Urinary bladder (tissue), 3 donors: ENCODE measurements at regions not wholly inside any gene's neighbourhood (a gene's known extent, or its start where the extent isn't known, plus 50 kb on each side); places are given as distances from the start of the nearest gene placed in this dataset.

Experiments
- DNase-seq: peaks from one replicate; pipeline ENCODE4 v3.0.0-alpha.2; 2015; ENCODE audit errors: extremely low spot score
- H3K27ac ChIP-seq: one replicate; pipeline ENCODE4 v1.5.1; 2013; ENCODE audit warnings: low read depth, mild to moderate bottlenecking, moderate library complexity
- H3K36me3 ChIP-seq: one replicate; pipeline ENCODE4 v1.6.1; 2013; ENCODE audit warnings: mild to moderate bottlenecking, moderate library complexity; ENCODE audit not compliant: insufficient read depth
- H3K4me1 ChIP-seq: one replicate; pipeline ENCODE4 v1.6.1; 2013; ENCODE audit warnings: mild to moderate bottlenecking, moderate library complexity; ENCODE audit not compliant: insufficient read depth
- H3K4me3 ChIP-seq: one replicate; pipeline ENCODE4 v1.5.1; 2013; ENCODE audit warnings: low read depth, low read length
- WGBS: extraction: QIAGEN DNeasy Blood & Tissue Kit; methylation state at CpG from one replicate; pipeline ENCODE4 v1.1.7; 2013; 5-methylcytosine and 5-hydroxymethylcytosine counted together
- donor health status: healthy with polysubstance abuse.
- donor health status: healthy.

DNA sequence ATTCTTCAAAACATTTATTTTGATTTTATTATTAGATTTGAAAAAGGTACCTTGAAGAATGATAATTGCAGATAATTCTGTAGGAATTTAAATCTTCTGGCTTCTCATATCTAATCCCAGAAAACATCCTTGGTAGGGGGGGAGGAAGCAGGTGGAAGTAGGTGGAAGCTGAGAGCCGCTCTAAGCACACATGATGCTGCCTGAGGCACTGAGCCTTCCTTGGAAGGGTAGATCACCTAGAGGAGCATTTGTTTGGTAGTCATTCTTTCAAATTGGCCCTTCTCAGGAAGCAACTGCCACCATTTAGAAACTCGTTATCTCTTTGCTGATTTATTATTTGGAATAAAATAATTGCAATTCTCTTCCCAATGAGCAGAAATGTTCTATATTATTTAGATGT, 623.3 kb downstream of the CD109 start:
- 72% methylated on average over 2 of the region's 2 CpGs for WGBS
- Histone ChIP-seq H3K27ac (no peak overlapping the region), H3K36me3 (no peaks in the 10 kb centered on the region), H3K4me3 (no peak overlapping the region), H3K4me1 (no peaks in the 10 kb centered on the region)
- no peak for DNase-seq

DNA sequence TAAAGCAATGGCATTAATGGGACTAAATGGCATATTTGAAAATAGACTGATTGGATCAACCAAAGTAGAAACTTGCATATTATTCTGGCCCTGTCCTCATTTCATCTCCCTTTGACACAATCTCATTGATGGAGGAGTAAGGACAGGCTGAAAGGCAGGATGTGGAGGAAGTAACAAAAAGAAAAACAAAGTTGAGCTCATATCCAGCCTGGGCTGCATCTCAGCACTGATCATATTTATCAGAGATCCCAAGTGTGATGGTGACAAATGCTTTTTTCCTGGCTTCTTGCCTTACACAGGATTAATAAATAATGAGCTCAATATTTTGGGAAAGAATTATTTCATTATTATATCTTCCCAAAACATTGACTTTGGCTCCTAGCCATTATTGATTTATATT, 622.7 kb downstream of the CD109 start:
- no peak for DNase-seq
- no peaks in the 10 kb centered on the region for H3K4me1 ChIP-seq
- H3K4me3 ChIP-seq = no peak overlapping the region
- no peak overlapping the region for H3K27ac ChIP-seq
- H3K36me3 ChIP-seq = no peaks in the 10 kb centered on the region

DNA sequence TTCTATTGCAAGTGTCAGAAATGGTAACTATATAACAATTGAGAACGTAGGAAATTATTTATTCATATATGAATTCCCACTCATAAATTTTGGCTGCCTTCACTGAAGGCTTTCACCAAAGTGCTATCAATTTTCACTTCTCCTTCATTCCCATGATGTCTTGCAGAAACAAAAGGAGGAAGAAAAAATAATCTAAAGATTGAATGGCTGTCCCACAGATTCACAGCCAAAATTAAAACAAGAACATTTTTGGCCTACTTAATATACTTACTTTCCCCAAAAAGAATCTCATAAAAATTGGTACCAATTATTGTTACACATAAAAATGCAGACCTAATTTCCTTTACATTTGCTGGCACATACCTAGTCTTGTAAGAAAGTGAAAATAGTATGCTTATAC, 616.1 kb downstream of the CD109 start:
- Histone ChIP-seq H3K4me1 (no peaks in the 10 kb centered on the region), H3K27ac (no peak overlapping the region), H3K36me3 (no peaks in the 10 kb centered on the region), H3K4me3 (no peak overlapping the region)
- DNase-seq = no peak
- WGBS = 69% methylated on average over 1 of the region's 1 CpG

DNA sequence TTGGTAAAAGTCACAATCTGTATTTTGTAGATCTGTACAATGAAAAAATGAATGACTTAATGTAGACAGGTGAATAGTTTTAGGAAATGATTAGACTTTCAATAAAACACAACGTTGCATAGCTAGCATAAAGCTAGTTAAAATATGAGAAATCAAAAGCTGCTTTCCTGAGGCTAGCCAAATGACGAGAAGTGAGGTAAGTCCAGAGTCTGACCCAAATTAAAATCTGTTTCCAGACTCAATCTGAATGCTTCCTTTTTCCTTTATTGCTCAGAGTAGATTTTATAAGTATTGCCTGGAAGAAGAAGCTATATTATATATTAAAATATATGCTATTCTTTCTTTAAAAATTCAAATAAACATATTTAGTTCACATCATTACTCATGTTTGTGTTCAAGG, 615.4 kb downstream of the CD109 start:
- 59% methylated on average over 2 of the region's 2 CpGs for WGBS
- no peaks in the 10 kb centered on the region for H3K36me3 ChIP-seq
- H3K4me3 ChIP-seq = no peak overlapping the region
- DNase-seq = no peak
- H3K27ac ChIP-seq = no peak overlapping the region
- no peaks in the 10 kb centered on the region for H3K4me1 ChIP-seq

DNA sequence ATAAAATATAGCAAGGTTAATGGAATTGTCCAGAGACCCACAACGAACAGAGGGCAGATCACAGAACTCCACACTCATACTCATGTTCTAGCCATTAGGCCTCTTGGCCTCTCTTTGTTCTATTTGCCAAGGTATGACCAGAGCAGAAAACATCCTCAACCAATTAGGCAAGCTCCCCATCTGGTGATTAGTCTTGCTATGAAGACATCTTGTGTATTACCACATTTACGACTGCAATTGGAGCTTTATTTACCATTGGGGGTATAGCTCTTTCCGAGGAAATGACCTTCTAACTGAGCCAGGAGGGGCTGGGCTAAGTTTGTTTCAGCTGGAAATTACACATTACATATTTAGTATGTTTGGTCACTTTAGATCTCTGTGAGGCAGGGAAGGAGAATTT, 593.9 kb downstream of the CD109 start:
- 45% methylated on average over 3 of the region's 3 CpGs for WGBS
- H3K36me3 ChIP-seq = no peaks in the 10 kb centered on the region
- no peak overlapping the region for H3K4me3 ChIP-seq
- no peaks in the 10 kb centered on the region for H3K4me1 ChIP-seq
- DNase-seq = no peak
- H3K27ac ChIP-seq = no peak overlapping the region

DNA sequence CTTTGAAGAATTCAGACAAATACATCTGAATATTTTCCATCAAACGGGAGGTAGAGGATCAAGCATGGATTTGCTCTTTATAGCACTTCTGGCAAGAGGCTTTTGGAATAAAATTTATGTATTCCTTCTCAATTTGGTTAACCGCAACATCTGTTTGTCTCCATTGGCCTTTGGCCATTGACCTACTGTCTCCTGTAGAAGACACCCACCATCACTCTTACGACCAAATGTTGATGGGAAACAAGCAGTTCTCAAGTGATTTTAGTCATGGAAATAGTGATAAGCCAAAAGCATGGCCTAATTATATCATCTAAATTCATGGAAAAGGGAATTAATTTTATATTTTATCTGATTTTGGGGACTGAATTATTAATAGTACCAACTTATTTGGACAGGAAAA, 591.9 kb downstream of the CD109 start:
- 55% methylated on average over 3 of the region's 3 CpGs for WGBS
- Histone ChIP-seq H3K4me1 (no peaks in the 10 kb centered on the region), H3K27ac (no peak overlapping the region), H3K4me3 (no peak overlapping the region), H3K36me3 (no peaks in the 10 kb centered on the region)
- DNase-seq = no peak

DNA sequence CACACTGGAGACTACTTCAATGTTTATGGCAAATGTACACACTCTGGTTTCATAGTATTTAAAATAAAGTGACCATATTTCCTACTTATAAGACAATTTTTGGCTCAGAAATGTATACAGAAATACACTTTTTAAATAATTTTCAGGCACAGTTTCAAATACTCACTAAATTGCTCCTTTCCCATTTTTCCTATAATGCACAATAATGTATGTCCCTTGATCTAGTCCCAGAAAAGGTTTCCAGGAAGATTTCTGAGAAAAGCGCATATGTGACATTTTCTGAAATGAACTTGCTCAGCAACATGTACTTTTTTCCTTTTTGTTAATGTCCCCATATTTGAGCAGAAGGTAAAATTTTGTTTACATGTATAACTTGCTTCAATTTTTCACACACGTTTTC, 591.4 kb downstream of the CD109 start:
- Histone ChIP-seq H3K36me3 (no peaks in the 10 kb centered on the region), H3K27ac (no peak overlapping the region), H3K4me1 (no peaks in the 10 kb centered on the region), H3K4me3 (no peak overlapping the region)
- WGBS = 73% methylated on average over 2 of the region's 2 CpGs
- DNase-seq = no peak

DNA sequence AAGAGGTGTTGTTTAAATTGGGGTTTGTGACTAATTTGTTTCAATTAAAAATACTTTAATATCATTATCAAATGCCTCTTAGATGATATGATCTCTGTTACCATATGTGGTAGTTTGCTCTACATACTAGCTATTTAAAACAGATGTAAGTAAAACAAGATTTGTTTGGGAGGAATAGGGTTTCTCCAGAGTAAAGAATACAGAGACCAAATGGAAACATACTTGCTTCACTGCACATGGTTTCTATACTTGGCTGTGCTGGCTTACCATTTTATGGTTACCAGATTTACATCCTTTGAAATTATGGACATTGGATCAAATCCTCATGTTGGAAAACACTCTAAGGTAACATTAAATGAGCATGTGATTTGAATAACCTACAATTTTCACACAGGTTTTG, 588.3 kb downstream of the CD109 start:
- H3K4me3 ChIP-seq = no peak overlapping the region
- H3K4me1 ChIP-seq = no peaks in the 10 kb centered on the region
- no peak overlapping the region for H3K27ac ChIP-seq
- H3K36me3 ChIP-seq = no peaks in the 10 kb centered on the region
- no peak for DNase-seq

DNA sequence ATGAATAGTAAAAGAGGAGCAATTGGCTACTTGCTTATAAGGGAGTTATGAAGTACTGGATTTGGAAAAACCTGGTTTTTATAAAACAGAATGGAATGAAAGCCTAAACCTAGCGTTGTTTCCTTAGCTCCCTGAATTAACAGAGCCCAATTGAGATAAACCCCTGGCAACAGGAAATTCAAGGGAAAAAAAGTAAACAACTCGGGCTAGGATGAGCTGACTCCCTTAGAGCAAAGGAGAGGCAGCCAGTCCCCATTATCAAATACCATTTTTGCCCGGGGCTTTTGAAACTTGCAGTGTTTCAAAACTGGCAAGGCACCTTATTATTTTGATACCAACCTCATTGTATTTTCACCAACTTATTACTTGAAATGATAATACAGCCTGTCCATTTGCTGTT, 587.5 kb downstream of the CD109 start:
- DNase-seq = no peak
- no peak overlapping the region for H3K27ac ChIP-seq
- 37% methylated on average over 3 of the region's 3 CpGs for WGBS
- H3K4me3 ChIP-seq = no peak overlapping the region
- H3K4me1 ChIP-seq = no peaks in the 10 kb centered on the region
- no peaks in the 10 kb centered on the region for H3K36me3 ChIP-seq

DNA sequence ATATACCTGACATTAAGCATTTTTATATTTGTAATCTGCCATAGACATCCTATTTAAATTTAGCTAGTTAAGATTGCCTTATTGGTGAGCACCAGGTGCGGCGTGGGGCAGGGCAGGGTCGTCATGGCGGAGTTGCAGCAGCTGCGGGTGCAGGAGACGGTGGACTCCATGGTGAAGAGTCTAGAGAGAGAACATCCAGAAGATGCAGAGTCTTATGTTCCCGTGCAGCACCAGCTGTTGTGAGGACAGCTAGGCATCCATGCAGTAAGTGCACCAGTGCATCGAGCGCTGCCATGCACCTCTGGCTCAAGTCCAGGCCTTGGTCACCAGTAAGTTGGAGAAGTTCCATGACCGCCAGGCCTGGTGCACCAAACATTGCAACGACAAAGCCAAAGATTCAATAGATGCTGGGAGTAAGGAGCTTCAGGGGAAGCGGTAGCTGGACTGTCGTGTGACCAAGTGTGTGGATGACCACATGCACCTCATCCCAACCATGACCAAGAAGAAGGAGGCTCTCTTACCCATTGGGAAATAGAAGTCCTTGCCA, 586.2 kb downstream of the CD109 start:
- no peak for DNase-seq
- Histone ChIP-seq H3K27ac (no peak overlapping the region), H3K4me3 (no peak overlapping the region), H3K4me1 (no peaks in the 10 kb centered on the region), H3K36me3 (no peaks in the 10 kb centered on the region)
- 97% methylated on average over 13 of the region's 13 CpGs for WGBS

DNA sequence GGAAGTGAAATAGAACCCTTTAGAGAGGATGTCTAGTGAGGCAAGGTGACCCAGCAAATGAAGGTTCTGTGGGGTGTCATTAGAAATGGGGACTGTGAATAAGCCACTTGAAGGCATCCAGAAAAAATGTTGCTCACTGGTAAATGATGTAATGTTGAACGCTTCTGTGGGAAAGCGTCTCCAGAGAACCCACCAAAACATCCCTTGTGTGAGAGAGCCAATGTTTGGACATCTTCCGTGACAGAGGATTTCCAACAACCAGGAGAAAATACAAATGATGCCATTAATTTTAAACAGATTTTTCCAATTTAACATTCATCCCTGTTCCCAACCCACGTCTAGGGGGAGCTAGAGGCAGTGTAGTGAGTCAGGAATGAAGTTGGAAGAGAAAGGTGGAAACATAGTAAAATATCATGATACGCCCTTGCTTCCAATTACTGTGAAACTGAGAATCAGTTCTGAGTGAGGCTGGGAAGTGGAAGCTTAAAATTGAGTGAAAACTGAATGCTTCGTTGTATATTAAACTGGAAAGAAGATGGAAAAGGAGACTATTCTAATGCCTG, 584.2 kb downstream of the CD109 start:
- H3K27ac ChIP-seq = no peak overlapping the region
- no peaks in the 10 kb centered on the region for H3K36me3 ChIP-seq
- no peak overlapping the region for H3K4me3 ChIP-seq
- no peaks in the 10 kb centered on the region for H3K4me1 ChIP-seq
- DNase-seq = no peak
- WGBS = 82% methylated on average over 6 of the region's 6 CpGs

DNA sequence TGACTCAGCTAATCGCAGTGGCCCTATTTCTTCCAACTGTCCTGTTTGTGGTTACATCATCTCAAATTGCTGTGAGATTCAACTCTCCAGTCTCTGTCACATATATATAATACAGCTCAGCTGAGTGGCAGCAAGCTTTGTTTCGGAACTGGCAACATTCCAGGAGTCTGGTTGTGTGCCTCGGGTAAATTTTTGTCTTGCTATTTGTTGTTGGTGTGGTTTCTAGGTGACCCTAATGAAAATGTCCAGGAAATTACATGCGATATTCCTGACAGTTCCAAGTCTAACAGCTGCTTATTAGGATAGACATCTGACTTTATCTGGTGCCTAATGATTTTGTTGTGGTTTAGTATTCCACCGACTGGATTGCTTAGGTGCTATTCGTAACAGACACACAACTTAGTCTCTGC, 581.8 kb downstream of the CD109 start:
- no peak for DNase-seq
- H3K4me3 ChIP-seq = no peak overlapping the region
- H3K4me1 ChIP-seq = no peaks in the 10 kb centered on the region
- 35% methylated on average over 6 of the region's 6 CpGs for WGBS
- no peaks in the 10 kb centered on the region for H3K36me3 ChIP-seq
- H3K27ac ChIP-seq = no peak overlapping the region

DNA sequence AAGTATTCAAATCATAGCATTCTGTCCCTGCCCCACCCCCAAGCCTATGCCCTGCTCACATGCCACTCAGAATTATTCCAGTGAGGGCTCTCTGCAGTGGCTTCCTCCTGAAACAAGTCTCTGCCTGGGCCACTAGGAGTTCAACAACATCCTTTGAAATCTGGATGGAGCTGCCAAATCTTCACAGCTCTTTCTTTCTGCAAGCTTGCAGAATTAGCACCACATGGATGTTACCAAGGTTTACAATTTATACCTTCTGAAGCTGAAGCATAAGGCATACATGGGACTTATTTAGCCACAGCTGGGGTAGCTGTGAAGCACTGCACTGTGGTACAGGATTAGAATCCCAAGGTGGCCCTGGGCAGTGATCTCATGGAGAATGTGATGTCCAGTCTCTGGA, 577.5 kb downstream of the CD109 start:
- no peaks in the 10 kb centered on the region for H3K36me3 ChIP-seq

DNA sequence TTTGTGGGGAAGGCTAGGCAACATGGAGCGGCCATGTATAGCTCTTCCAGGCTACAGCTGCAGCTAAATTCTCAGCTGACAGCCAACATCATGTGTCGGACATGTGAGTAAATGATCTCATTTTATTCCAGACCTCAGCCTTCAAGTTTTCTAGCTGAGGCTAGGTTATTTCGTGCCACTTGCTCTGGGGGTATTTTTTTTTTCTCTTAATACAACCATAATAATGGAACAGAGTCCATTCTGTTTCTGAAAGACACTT, 573.5 kb downstream of the CD109 start:
- 66% methylated on average over 3 of the region's 3 CpGs for WGBS
- H3K36me3 ChIP-seq = no peaks in the 10 kb centered on the region
- H3K4me3 ChIP-seq = no peak overlapping the region
- no peak for DNase-seq
- H3K27ac ChIP-seq = no peak overlapping the region
- no peaks in the 10 kb centered on the region for H3K4me1 ChIP-seq

More for the DNA sequence above, 577.5 kb downstream of the CD109 start:
- H3K4me3 ChIP-seq = no peak overlapping the region
- no peaks in the 10 kb centered on the region for H3K4me1 ChIP-seq
- DNase-seq = no peak
- H3K27ac ChIP-seq = no peak overlapping the region

DNA sequence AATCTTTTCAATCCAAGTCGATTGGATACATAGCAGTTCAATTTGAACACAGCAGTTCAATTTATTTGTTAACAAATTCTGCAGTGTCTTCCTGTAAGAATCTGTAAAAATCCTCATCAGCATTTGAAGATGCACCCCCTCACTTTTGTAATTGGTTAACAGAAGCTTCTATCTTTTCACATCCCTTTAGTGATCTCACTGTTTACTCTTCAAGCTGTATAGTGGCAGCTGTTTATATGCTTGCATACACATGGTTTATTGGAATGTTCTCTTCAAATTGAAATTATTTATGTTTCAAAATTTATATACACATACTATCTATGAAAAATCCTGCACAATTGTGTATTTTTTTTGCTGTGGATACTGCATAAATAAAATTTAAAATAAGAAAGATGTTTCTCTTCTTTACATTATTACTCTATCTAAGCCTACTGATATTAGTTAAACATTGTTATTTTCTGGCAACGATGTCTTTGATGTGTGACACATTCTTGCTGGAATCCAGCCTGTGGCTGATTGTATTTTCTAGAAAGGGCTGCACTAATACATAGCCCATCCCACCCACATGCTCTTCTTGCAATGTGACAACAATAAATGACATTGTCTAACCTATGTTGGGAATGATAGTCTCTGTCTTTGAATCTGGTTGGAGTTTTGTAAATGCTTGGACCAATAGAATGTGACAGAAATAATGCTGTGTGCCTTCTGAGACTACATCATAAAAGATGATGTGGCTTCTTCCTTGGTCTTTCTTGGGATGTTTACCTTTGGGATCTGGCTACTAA, 573.0 kb downstream of the CD109 start:
- Histone ChIP-seq H3K36me3 (no peaks in the 10 kb centered on the region), H3K4me1 (no peaks in the 10 kb centered on the region), H3K4me3 (no peak overlapping the region), H3K27ac (no peak overlapping the region)
- no peak for DNase-seq
- WGBS = 40% methylated on average over 2 of the region's 2 CpGs
